OCI-M1 (cell line): ENCODE measurements at regions not wholly inside any gene's neighbourhood (a gene's known extent, or its start where the extent isn't known, plus 50 kb on each side); places are given as distances from the start of the nearest gene placed in this dataset.
A peak's percentile ranks its signal among the peaks of the same experiment; 100 is the strongest.
"Not testable (repeated sequence)": the region's sequence is repeated elsewhere in the genome, so short reads cannot be mapped to it uniquely, and the experiment has no call there.

Source experiments
- DNase-seq: peaks from one replicate; lab custom pipeline; 2025; lab: John Stamatoyannopoulos, UW

- no peak for DNase-seq
Observed at GRCh38 chrX:1778817-1779216, 164.0 kb downstream of the ASMT start.

GRCh38 chrX:1779626-1780025, 164.8 kb downstream of the ASMT start:
- DNase-seq = no peak

- no peak for DNase-seq
Observed at GRCh38 chrX:1781766-1782165, 166.9 kb downstream of the ASMT start.

- no peak for DNase-seq
Observed at GRCh38 chrX:1784773-1785172, 169.9 kb downstream of the ASMT start.

- DNase-seq = no peak
Observed at GRCh38 chrX:1788300-1788911, 173.5 kb downstream of the ASMT start.

- no peak for DNase-seq
Observed at GRCh38 chrX:1792636-1793035, 177.8 kb downstream of the ASMT start.

GRCh38 chrX:1794586-1794985, 179.7 kb downstream of the ASMT start:
- DNase-seq = no peak

GRCh38 chrX:1802912-1803311, 188.1 kb downstream of the ASMT start:
- DNase-seq = no peak

GRCh38 chrX:1803741-1804140, 188.9 kb downstream of the ASMT start:
- DNase-seq = no peak

GRCh38 chrX:1807301-1807731, 192.5 kb downstream of the ASMT start:
- DNase-seq = no peak

GRCh38 chrX:1809581-1809980, 194.7 kb downstream of the ASMT start:
- DNase-seq = no peak

- DNase-seq = no peak
Observed at GRCh38 chrX:1813809-1814208, 198.9 kb downstream of the ASMT start.

- DNase-seq = no peak
Observed at GRCh38 chrX:1815456-1816175, 200.8 kb downstream of the ASMT start.

GRCh38 chrX:1816387-1816982, 201.6 kb downstream of the ASMT start:
- not testable (repeated sequence) for DNase-seq

- no peak for DNase-seq
Observed at GRCh38 chrX:1821846-1822245, 207.0 kb downstream of the ASMT start.

GRCh38 chrX:1824855-1825254, 210.0 kb downstream of the ASMT start:
- DNase-seq = no peak

GRCh38 chrX:1833656-1834360, 218.9 kb downstream of the ASMT start:
- no peak for DNase-seq

GRCh38 chrX:1835056-1835455, 220.2 kb downstream of the ASMT start:
- peak; percentile 41 for DNase-seq

GRCh38 chrX:1836683-1837082, 221.8 kb downstream of the ASMT start:
- DNase-seq = no peak

GRCh38 chrX:1841746-1842145, 226.9 kb downstream of the ASMT start:
- no peak for DNase-seq

GRCh38 chrX:1847000-1847399, 232.1 kb downstream of the ASMT start:
- not testable (repeated sequence) for DNase-seq

GRCh38 chrX:1847790-1848189, 232.9 kb downstream of the ASMT start:
- not testable (repeated sequence) for DNase-seq

GRCh38 chrX:1851527-1851926, 236.7 kb downstream of the ASMT start:
- no peak for DNase-seq
